PC-3 (cell line): ENCODE measurements at regions not wholly inside any gene's neighbourhood (a gene's known extent, or its start where the extent isn't known, plus 50 kb on each side); places are given as distances from the start of the nearest gene placed in this dataset.

Experiments used
- EZH2 ChIP-seq: fragments of 300-600 bp; sonication (generic); IDR thresholded peaks from one replicate; pipeline ENCODE4 v1.6.1; 2017; ENCODE audit warnings: antibody characterized with exemption, mild to moderate bottlenecking, low read length; ENCODE audit not compliant: unreplicated experiment
- EZH2phosphoT487 ChIP-seq: fragments of 300-600 bp; sonication (generic); IDR thresholded peaks from 2 replicates; pipeline ENCODE4 v1.6.1; 2018; ENCODE audit warnings: mild to moderate bottlenecking, antibody characterized with exemption, low read length, borderline replicate concordance
- TF ChIP-seq, protein P1 (sequence below): fragments of 300-600 bp; sonication (generic); conservative IDR thresholded peaks from 2 replicates; pipeline ENCODE4 v1.5.1; 2017; ENCODE audit warnings: antibody characterized with exemption, low read depth, mild to moderate bottlenecking, low read length

DNA sequence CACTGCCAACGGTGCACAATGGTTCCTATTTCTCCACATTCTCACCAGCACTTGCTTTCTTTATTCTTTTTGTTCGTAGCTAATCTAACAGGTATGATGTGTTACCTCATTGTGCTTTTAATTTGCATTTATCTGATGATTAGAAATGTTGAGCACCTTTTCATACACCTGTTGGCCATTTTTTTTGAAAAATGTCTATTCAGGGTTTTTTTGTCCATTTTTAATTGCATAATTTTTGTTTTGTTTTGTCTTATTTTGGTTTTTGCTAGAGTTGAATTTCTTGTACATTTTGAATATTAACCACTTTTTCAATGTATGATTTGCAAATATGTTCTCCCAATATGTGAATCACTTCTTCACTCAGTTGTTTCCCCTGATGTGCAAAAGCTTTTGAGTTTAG, 150.6 kb downstream of the TENT5A start:
- TF ChIP-seq, protein P1, sequence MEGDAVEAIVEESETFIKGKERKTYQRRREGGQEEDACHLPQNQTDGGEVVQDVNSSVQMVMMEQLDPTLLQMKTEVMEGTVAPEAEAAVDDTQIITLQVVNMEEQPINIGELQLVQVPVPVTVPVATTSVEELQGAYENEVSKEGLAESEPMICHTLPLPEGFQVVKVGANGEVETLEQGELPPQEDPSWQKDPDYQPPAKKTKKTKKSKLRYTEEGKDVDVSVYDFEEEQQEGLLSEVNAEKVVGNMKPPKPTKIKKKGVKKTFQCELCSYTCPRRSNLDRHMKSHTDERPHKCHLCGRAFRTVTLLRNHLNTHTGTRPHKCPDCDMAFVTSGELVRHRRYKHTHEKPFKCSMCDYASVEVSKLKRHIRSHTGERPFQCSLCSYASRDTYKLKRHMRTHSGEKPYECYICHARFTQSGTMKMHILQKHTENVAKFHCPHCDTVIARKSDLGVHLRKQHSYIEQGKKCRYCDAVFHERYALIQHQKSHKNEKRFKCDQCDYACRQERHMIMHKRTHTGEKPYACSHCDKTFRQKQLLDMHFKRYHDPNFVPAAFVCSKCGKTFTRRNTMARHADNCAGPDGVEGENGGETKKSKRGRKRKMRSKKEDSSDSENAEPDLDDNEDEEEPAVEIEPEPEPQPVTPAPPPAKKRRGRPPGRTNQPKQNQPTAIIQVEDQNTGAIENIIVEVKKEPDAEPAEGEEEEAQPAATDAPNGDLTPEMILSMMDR, result no peak
- no peak for TF ChIP-seq EZH2
- TF ChIP-seq EZH2phosphoT487, result no peak
